ENCODE measurements at regions not wholly inside any gene's neighbourhood (a gene's known extent, or its start where the extent isn't known, plus 50 kb on each side); places are given as distances from the start of the nearest gene placed in this dataset.

- BruUV-seq (replicated peaks): no TSS peak
- H3K4me1 ChIP-seq (ENCODE audit: control insufficient read depth, insufficient read depth, low read length): no peaks in the 10 kb centered on the region
- ChIA-PET CTCF (no interaction called here), POLR2A (no interaction called here)
- DNase-seq (ENCODE audit: low read depth, low spot score): no peak
- intact Hi-C loops (cut with micrococcal nuclease; ENCODE audit: unreplicated experiment): no loop called here
- in situ Hi-C loops (cut with HindIII; ENCODE audit: low pct_unique_long_range_greater_than_20kb, low sequenced_read_pairs): no loop called here
- no peaks in the 10 kb centered on the region for H3K9me3 ChIP-seq (ENCODE audit: control insufficient read depth, insufficient read depth, low read depth, low read length)
- no peak overlapping the region for H3K4me3 ChIP-seq (ENCODE audit: low read depth in 2 of 2, low read length in 2 of 2)
- H3K27ac ChIP-seq (ENCODE audit: low read length): no peak overlapping the region
- TF ChIP-seq POLR2AphosphoS5 (IDR thresholded peaks at IDR 0.05; ENCODE audit: low read depth, low read length) (no peak), CTCF (IDR thresholded peaks at IDR 0.05) (no peak), REST (IDR thresholded peaks at IDR 0.05; ENCODE audit: insufficient read depth in 1 of 2, low read depth in 2 of 2, low read length in 1 of 2) (no peak), SIN3A (IDR thresholded peaks at IDR 0.05; ENCODE audit: borderline replicate concordance, insufficient read depth, low read depth, low read length) (no peak), TCF7L2 (IDR thresholded peaks at IDR 0.05; ENCODE audit: low read depth, low read length) (no peak)
- H3K27me3 ChIP-seq (ENCODE audit: control insufficient read depth, insufficient read depth, low read length): no peaks in the 10 kb centered on the region
- no peaks in the 10 kb centered on the region for H3K36me3 ChIP-seq (ENCODE audit: control insufficient read depth, insufficient read depth, low read length)
- no peak for ATAC-seq
These were observed 1697.1 kb downstream of the STIM2 start for GRCh38 chr4:28557755-28558154.

DNA sequence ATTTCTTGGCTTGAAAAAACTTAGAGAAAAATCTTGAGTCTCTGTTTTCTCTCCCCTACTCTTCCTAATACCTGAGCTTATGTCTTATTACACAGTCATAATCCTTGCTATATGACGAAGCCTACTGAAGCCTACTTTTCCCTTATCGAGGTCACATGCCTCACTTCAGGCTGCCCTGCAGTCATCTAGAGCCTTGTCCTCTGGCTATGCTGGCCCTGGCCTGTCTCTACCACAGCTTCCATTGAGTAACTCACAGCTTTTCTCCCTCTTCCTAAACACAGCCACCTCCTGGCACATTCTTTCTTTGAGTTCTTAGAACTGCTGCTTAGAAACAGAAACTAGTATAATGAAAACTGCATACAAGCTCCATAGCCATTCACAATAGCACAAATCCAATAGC is 1698.3 kb downstream of the STIM2 start:
- no peak for TF ChIP-seq TCF7L2 (IDR thresholded peaks at IDR 0.05; ENCODE audit: low read depth, low read length)
- TF ChIP-seq SIN3A (IDR thresholded peaks at IDR 0.05; ENCODE audit: borderline replicate concordance, insufficient read depth, low read depth, low read length): no peak
- no peak for TF ChIP-seq POLR2AphosphoS5 (IDR thresholded peaks at IDR 0.05; ENCODE audit: low read depth, low read length)
- no peak for TF ChIP-seq REST (IDR thresholded peaks at IDR 0.05; ENCODE audit: insufficient read depth in 1 of 2, low read depth in 2 of 2, low read length in 1 of 2)
- TF ChIP-seq CTCF (IDR thresholded peaks at IDR 0.05): no peak
- ChIA-PET POLR2A (no interaction called here), CTCF (no interaction called here)
- Histone ChIP-seq H3K36me3 (ENCODE audit: control insufficient read depth, insufficient read depth, low read length) (no peaks in the 10 kb centered on the region), H3K27me3 (ENCODE audit: control insufficient read depth, insufficient read depth, low read length) (no peaks in the 10 kb centered on the region), H3K4me3 (ENCODE audit: low read depth in 2 of 2, low read length in 2 of 2) (no peak overlapping the region), H3K4me1 (ENCODE audit: control insufficient read depth, insufficient read depth, low read length) (no peaks in the 10 kb centered on the region), H3K9me3 (ENCODE audit: control insufficient read depth, insufficient read depth, low read depth, low read length) (no peaks in the 10 kb centered on the region), H3K27ac (ENCODE audit: low read length) (no peak overlapping the region)
- intact Hi-C loops (cut with micrococcal nuclease; ENCODE audit: unreplicated experiment) (no loop called here), in situ Hi-C loops (cut with HindIII; ENCODE audit: low pct_unique_long_range_greater_than_20kb, low sequenced_read_pairs) (no loop called here)
- ATAC-seq (no peak), DNase-seq (ENCODE audit: low read depth, low spot score) (no peak)
- BruUV-seq (replicated peaks): no TSS peak

Measured in Panc1 (cell line).